IPS DF 19.7 (cell line): ENCODE measurements at regions not wholly inside any gene's neighbourhood (a gene's known extent, or its start where the extent isn't known, plus 50 kb on each side); places are given as distances from the start of the nearest gene placed in this dataset.
"Not testable (repeated sequence)": the region's sequence is repeated elsewhere in the genome, so short reads cannot be mapped to it uniquely, and the experiment has no call there.

Source experiments
- DNase-seq: peaks from one replicate; pipeline ENCODE4 v3.0.0-alpha.2; 2013; ENCODE audit warnings: low read depth, low spot score

- DNase-seq, result no peak
Observed at GRCh38 chr20:11976966-11977365, 59.3 kb downstream of the BTBD3 start.

GRCh38 chr20:11978496-11978895, 60.8 kb downstream of the BTBD3 start:
- no peak for DNase-seq

- no peak for DNase-seq
Observed at GRCh38 chr20:11979306-11979990, 61.8 kb downstream of the BTBD3 start.

GRCh38 chr20:11980263-11980662, 62.6 kb downstream of the BTBD3 start:
- no peak for DNase-seq

GRCh38 chr20:11981366-11981947, 63.8 kb downstream of the BTBD3 start:
- no peak for DNase-seq

- no peak for DNase-seq
Observed at GRCh38 chr20:11982289-11982954, 64.7 kb downstream of the BTBD3 start.

GRCh38 chr20:11982955-11983470, 65.3 kb downstream of the BTBD3 start:
- no peak for DNase-seq

- no peak for DNase-seq
Observed at GRCh38 chr20:11986954-11987353, 69.3 kb downstream of the BTBD3 start.

- no peak for DNase-seq
Observed at GRCh38 chr20:11987526-11987925, 69.8 kb downstream of the BTBD3 start.

- DNase-seq, result no peak
Observed at GRCh38 chr20:11989018-11989771, 71.5 kb downstream of the BTBD3 start.

- DNase-seq, result no peak
Observed at GRCh38 chr20:11992426-11992825, 74.7 kb downstream of the BTBD3 start.

- DNase-seq, result peak; percentile 20
Observed at GRCh38 chr20:11993886-11994461, 76.3 kb downstream of the BTBD3 start.

GRCh38 chr20:11995805-11996567, 78.3 kb downstream of the BTBD3 start:
- no peak for DNase-seq

GRCh38 chr20:12004776-12005175, 87.1 kb downstream of the BTBD3 start:
- DNase-seq, result not testable (repeated sequence)

GRCh38 chr20:12012241-12013222, 94.8 kb downstream of the BTBD3 start:
- DNase-seq, result peak; percentile 47

- DNase-seq, result no peak
Observed at GRCh38 chr20:12014276-12014675, 96.6 kb downstream of the BTBD3 start.

GRCh38 chr20:12014736-12015135, 97.0 kb downstream of the BTBD3 start:
- no peak for DNase-seq

- no peak for DNase-seq
Observed at GRCh38 chr20:12016291-12016690, 98.6 kb downstream of the BTBD3 start.

- DNase-seq, result no peak
Observed at GRCh38 chr20:12019715-12020114, 102.0 kb downstream of the BTBD3 start.

- no peak for DNase-seq
Observed at GRCh38 chr20:12020846-12021245, 103.2 kb downstream of the BTBD3 start.
